GM12872 (cell line): ENCODE measurements at regions not wholly inside any gene's neighbourhood (a gene's known extent, or its start where the extent isn't known, plus 50 kb on each side); places are given as distances from the start of the nearest gene placed in this dataset.

Source experiments
- CTCF ChIP-seq: IDR thresholded peaks from 3 replicates; pipeline ENCODE4 v1.5.1; 2011; ENCODE audit warnings: low read depth, mild to moderate bottlenecking, low read length, moderate library complexity; ENCODE audit not compliant: insufficient read depth

GRCh38 chr7:79877874-79878465 lies 256.7 kb upstream of the GNAI1 start:
- TF ChIP-seq CTCF: no peak

- no peak for TF ChIP-seq CTCF
These were observed 257.8 kb upstream of the GNAI1 start for GRCh38 chr7:79876848-79877252.

GRCh38 chr7:79874797-79875196 lies 259.8 kb upstream of the GNAI1 start:
- TF ChIP-seq CTCF: no peak

GRCh38 chr7:79872176-79872575 lies 262.5 kb upstream of the GNAI1 start:
- no peak for TF ChIP-seq CTCF

- TF ChIP-seq CTCF: no peak
These were observed 266.6 kb upstream of the GNAI1 start for GRCh38 chr7:79868010-79868409.

- TF ChIP-seq CTCF: no peak
These were observed 272.0 kb upstream of the GNAI1 start for GRCh38 chr7:79862447-79863210.

GRCh38 chr7:79855172-79855571 lies 279.5 kb upstream of the GNAI1 start:
- no peak for TF ChIP-seq CTCF
